GM10248 (cell line): ENCODE measurements at regions not wholly inside any gene's neighbourhood (a gene's known extent, or its start where the extent isn't known, plus 50 kb on each side); places are given as distances from the start of the nearest gene placed in this dataset.

ENCODE experiments used
- CTCF ChIA-PET: fragments of 300-600 bp; sonication (Branson Sonifier 250); formaldehyde crosslinking; extraction: SDS; loops from one replicate; lab custom pipeline; 2021; ENCODE audit warnings: antibody characterized with exemption; lab: Yijun Ruan, JAX
- POLR2A ChIA-PET: fragments of 350-650 bp; sonication (Branson Sonifier 250); formaldehyde crosslinking; extraction: SDS; loops from one replicate; lab custom pipeline; 2020; ENCODE audit warnings: antibody characterized with exemption; lab: Yijun Ruan, JAX
- DNase-seq: peaks from one replicate; pipeline ENCODE4 v3.0.0; 2012; ENCODE audit errors: extremely low spot score
- TF ChIP-seq, protein P1 (sequence below): IDR thresholded peaks from 2 replicates; pipeline ENCODE4 v1.5.1; 2012; ENCODE audit warnings: mild to moderate bottlenecking, low read depth; ENCODE audit errors: extremely low read depth, missing control alignments, control extremely low read depth

DNA sequence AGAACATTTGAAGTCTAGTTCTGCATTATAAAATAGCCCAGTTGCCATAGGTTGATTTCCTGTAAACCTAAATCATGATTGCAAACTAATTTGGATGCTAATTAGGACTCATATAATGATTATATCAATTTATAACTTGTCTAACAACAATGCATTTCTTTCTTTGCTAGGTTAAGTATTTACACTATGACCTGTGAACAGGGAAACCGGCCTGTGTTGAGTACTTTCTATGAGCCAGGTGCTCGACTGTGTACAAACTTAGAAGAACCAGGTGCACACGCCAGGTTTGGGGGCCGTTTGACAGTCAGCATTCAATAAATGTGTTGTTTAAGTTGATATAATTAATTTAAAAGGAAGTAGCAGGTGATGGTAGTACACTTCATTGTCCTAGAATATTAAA lies 203.1 kb downstream of the TM9SF2 start:
- DNase-seq: no peak
- ChIA-PET CTCF (no interaction called here), POLR2A (no interaction called here)
- TF ChIP-seq, protein P1, sequence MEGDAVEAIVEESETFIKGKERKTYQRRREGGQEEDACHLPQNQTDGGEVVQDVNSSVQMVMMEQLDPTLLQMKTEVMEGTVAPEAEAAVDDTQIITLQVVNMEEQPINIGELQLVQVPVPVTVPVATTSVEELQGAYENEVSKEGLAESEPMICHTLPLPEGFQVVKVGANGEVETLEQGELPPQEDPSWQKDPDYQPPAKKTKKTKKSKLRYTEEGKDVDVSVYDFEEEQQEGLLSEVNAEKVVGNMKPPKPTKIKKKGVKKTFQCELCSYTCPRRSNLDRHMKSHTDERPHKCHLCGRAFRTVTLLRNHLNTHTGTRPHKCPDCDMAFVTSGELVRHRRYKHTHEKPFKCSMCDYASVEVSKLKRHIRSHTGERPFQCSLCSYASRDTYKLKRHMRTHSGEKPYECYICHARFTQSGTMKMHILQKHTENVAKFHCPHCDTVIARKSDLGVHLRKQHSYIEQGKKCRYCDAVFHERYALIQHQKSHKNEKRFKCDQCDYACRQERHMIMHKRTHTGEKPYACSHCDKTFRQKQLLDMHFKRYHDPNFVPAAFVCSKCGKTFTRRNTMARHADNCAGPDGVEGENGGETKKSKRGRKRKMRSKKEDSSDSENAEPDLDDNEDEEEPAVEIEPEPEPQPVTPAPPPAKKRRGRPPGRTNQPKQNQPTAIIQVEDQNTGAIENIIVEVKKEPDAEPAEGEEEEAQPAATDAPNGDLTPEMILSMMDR: no peak

DNA sequence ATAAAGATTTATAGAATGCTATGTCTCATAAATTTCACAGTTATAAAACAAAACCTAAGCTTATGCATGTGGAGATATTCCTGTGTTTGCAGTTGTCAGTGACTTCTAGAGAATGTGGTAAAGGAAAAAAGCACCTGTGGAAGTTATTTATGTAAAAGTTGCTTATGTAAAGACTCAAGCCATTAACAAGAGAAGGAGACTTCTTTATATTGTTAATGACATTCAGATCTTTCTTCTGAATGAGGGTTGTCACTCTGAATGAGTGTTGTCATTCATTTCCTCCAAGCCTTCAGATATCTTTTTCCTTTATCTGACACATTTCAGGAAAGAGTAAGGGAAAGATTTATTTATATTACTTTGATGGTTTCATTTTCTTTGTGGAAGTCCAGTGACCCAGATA lies 202.6 kb downstream of the TM9SF2 start:
- ChIA-PET CTCF (interaction anchor here (1.0 to 1.8 kb wide), 4 partner anchors 8 to 47 kb away, joined by 3 to 5 read pairs (median 4); no protein-coding TSS in a partner anchor), POLR2A (no interaction called here)
- DNase-seq: no peak
- TF ChIP-seq, protein P1: no peak

DNA sequence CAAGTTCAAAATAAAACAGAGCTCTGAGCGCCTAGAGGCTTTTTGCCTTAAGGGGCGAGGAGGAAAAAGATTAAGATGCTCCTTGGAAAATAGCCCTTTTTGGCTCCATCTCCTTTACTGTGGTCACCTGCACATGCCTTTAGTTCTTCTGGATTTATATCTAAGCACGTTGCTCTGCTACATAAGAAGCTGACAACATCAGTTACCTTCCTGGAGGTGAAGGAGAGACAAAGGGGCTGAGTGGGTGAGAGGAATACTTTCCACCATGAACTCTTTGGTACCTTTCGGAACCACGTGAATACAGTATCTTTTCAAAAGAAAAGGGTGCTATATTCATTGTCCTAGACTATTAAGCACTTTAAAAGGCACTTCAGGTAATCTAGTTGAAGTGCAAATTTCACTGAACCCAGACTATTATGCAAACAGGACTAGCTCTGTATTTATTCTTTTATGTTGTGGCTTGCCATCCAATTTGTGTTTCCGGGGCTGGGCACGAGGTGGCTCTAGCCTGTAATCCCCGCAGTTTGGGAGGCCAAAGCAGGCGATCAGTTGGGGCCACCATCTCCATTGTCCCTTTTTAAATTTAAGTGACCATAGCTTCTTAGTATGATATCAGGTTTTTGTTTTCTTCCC lies 201.5 kb downstream of the TM9SF2 start:
- ChIA-PET CTCF (interaction anchor here (0.8 to 1.8 kb wide), 4 partner anchors 9 to 1425 kb away, joined by 3 to 5 read pairs (median 4); no protein-coding TSS in a partner anchor), POLR2A (no interaction called here)
- DNase-seq: no peak
- TF ChIP-seq, protein P1: no peak

DNA sequence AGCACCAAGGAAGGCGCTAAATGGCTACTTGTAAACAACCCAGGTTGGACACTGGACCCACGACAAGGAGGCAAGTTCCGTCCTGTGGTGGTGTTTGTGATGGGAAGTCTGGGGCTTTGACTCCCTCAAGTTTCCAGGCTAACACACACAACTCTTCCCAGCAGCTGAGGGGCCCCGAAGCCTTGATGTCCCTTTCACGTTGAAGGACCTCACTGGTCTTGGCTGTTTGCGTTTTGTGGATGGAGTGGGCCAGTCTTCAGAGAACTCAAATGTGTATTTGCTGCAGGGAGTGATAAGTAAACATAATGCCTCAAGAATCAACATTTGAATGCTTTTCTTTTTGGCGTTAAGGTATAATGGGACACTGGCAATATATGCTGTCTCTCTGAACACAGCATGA lies 199.2 kb downstream of the TM9SF2 start:
- ChIA-PET POLR2A (no interaction called here), CTCF (interaction anchor here (1.0 kb wide), 1 partner anchor 434 kb away, joined by 3 read pairs; no protein-coding TSS in a partner anchor)
- TF ChIP-seq, protein P1: no peak
- DNase-seq: no peak

DNA sequence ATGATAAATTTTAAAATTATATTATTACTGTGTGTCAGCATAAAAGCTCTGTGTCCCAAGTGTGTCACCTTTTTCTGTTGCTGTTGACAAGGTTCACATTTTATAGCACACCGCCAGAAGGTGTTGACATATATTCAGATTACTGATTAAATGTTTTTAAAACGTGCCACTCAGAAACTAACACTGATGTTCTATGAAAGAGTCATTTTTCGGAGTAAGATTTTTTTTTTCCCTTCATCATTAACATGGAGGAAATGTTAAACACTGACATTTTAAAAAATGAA lies 197.5 kb downstream of the TM9SF2 start:
- ChIA-PET POLR2A (no interaction called here), CTCF (interaction anchor here (1.2 kb wide), 1 partner anchor 11 kb away, joined by 4 read pairs; no protein-coding TSS in a partner anchor)
- TF ChIP-seq, protein P1: no peak
- no peak for DNase-seq

DNA sequence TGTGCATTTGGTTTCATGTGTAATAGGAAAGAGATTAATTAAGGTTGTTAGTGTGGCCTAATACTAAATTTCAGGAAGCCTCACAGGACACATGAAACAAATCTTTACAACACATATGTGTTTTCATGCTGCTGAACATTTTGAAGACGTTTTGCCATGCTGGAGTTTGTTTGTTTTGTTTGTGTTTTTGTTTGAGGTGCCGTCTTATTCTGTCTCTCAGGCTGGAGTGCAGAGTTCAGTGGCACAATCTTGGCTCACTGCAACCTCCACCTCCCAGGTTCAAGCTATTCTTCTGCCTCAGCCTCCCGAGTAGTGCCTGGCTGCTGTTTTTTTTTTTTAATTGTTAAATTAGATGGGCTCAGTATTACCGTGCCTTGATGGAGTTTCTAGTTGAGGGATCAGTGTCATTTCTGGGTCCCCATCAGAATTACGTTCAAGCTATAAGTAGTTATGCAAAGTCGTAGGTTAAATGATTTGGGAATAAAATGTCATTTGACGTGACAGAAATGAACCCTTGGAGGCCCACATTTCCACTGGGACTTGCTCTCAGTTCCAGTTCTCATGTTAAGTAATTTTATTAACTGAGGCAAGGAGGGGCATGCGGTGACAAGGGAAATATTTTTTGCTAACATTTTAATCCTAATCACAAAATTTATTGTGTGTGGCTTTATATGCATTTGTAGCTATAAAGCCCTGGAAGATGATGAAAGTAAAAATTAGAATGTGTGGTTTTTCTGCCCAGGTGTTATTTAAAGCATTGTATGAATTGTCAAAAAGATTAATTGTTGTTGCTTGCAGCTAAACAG lies 196.9 kb downstream of the TM9SF2 start:
- ChIA-PET POLR2A (interaction anchor here (0.6 kb wide), 1 partner anchor 87 kb away, joined by 3 read pairs; no protein-coding TSS in a partner anchor), CTCF (interaction anchor here (1.2 kb wide), 1 partner anchor 11 kb away, joined by 4 read pairs; no protein-coding TSS in a partner anchor)
- TF ChIP-seq, protein P1: no peak
- no peak for DNase-seq
